HEK293 (cell line): ENCODE measurements at regions not wholly inside any gene's neighbourhood (a gene's known extent, or its start where the extent isn't known, plus 50 kb on each side); places are given as distances from the start of the nearest gene placed in this dataset.

ENCODE experiments used
- CTCF ChIA-PET: fragments of 350-600 bp; formaldehyde crosslinking; extraction: SDS; loops from one replicate; lab custom pipeline; 2021; ENCODE audit warnings: antibody characterized with exemption; lab: Yijun Ruan, JAX
- POLR2A ChIA-PET: fragments of 300-600 bp; formaldehyde crosslinking; extraction: SDS; loops from one replicate; lab custom pipeline; 2020; ENCODE audit warnings: antibody characterized with exemption, inconsistent platforms; lab: Yijun Ruan, JAX
- H3K27ac ChIP-seq: fragments of 200-500 bp; sonication (Bioruptor generic); 2 replicates; pipeline ENCODE4 v1.5.1; 2014; ENCODE audit warnings: low read depth, low read length, control low read depth, inconsistent platforms; ENCODE audit errors: extremely low read depth
- H3K36me3 ChIP-seq, 2 experiments: fragments of 200-500 bp in 1 of 2; sonication (Bioruptor generic) in 1 of 2; 1 replicate in 1 of 2; 2 replicates in 1 of 2; pipeline ENCODE4 v1.5.1; 2014 to 2017; ENCODE audit warnings: inconsistent platforms in 2 of 2, low read length in 2 of 2; ENCODE audit not compliant: control insufficient read depth in 2 of 2, insufficient read depth in 1 of 2
- H3K4me1 ChIP-seq: fragments of 200-500 bp; sonication (Bioruptor generic); 2 replicates; pipeline ENCODE4 v1.5.1; 2014; ENCODE audit warnings: mild to moderate bottlenecking, low read length, inconsistent platforms; ENCODE audit not compliant: control insufficient read depth, insufficient read depth
- H3K4me3 ChIP-seq: 2 replicates; pipeline ENCODE4 v1.5.1; 2011; ENCODE audit warnings: low read depth, mild to moderate bottlenecking, control low read depth, low read length, moderate library complexity
- H3K9me3 ChIP-seq: fragments of 200-500 bp; sonication (Bioruptor generic); 2 replicates; pipeline ENCODE4 v1.5.1; 2014; ENCODE audit warnings: low read depth, low read length, inconsistent platforms; ENCODE audit not compliant: control insufficient read depth, insufficient read depth
- ELK4 ChIP-seq: IDR thresholded peaks from 2 replicates; pipeline ENCODE4 v1.6.1; 2011; ENCODE audit warnings: mild to moderate bottlenecking, low read depth, low read length, borderline replicate concordance
- FEZF1 ChIP-seq: fragments of 450-650 bp; formaldehyde crosslinking; IDR thresholded peaks from 2 replicates; pipeline ENCODE4 v1.5.1; 2016; ENCODE audit warnings: missing biosample characterization, missing genetic modification characterization
- GLIS2 ChIP-seq: fragments of 450-650 bp; formaldehyde crosslinking; IDR thresholded peaks from 2 replicates; pipeline ENCODE4 v1.5.1; 2016; ENCODE audit warnings: missing biosample characterization, missing genetic modification characterization
- KLF16 ChIP-seq: fragments of 450-650 bp; formaldehyde crosslinking; IDR thresholded peaks from 2 replicates; pipeline ENCODE4 v1.5.1; 2017; ENCODE audit warnings: missing biosample characterization, missing genetic modification characterization
- KLF17 ChIP-seq: fragments of 450-650 bp; formaldehyde crosslinking; IDR thresholded peaks from 2 replicates; pipeline ENCODE4 v1.5.1; 2016; ENCODE audit warnings: missing biosample characterization, missing genetic modification characterization
- SALL2 ChIP-seq: fragments of 450-650 bp; formaldehyde crosslinking; IDR thresholded peaks from 2 replicates; pipeline ENCODE4 v1.5.0; 2017; ENCODE audit warnings: missing biosample characterization, mild to moderate bottlenecking, missing genetic modification characterization, borderline replicate concordance
- ZBTB48 ChIP-seq: fragments of 450-650 bp; formaldehyde crosslinking; IDR thresholded peaks from 2 replicates; pipeline ENCODE4 v1.5.1; 2016; ENCODE audit warnings: missing biosample characterization, missing genetic modification characterization
- ZBTB6 ChIP-seq: fragments of 450-650 bp; formaldehyde crosslinking; IDR thresholded peaks from 2 replicates; pipeline ENCODE4 v1.5.1; 2017; ENCODE audit warnings: missing biosample characterization, missing genetic modification characterization
- ZNF26 ChIP-seq: fragments of 450-650 bp; formaldehyde crosslinking; IDR thresholded peaks from 2 replicates; pipeline ENCODE4 v1.5.1; 2016; ENCODE audit warnings: missing biosample characterization, missing genetic modification characterization
- ZNF302 ChIP-seq: fragments of 450-650 bp; formaldehyde crosslinking; IDR thresholded peaks from 2 replicates; pipeline ENCODE4 v1.5.1; 2016; ENCODE audit warnings: missing biosample characterization, missing genetic modification characterization, low read depth
- ZNF394 ChIP-seq: fragments of 450-650 bp; formaldehyde crosslinking; IDR thresholded peaks from 2 replicates; pipeline ENCODE4 v1.5.1; 2016; ENCODE audit warnings: missing biosample characterization, missing genetic modification characterization, mild to moderate bottlenecking, moderate library complexity, borderline replicate concordance
- ZNF404 ChIP-seq: fragments of 450-650 bp; formaldehyde crosslinking; IDR thresholded peaks from 2 replicates; pipeline ENCODE4 v1.5.1; 2017; ENCODE audit warnings: missing biosample characterization, missing genetic modification characterization
- ZNF433 ChIP-seq: fragments of 450-650 bp; formaldehyde crosslinking; IDR thresholded peaks from 2 replicates; pipeline ENCODE4 v1.5.1; 2016; ENCODE audit warnings: missing biosample characterization, missing genetic modification characterization, low read depth
- ZNF548 ChIP-seq: fragments of 450-650 bp; formaldehyde crosslinking; IDR thresholded peaks from 2 replicates; pipeline ENCODE4 v1.5.1; 2016; ENCODE audit warnings: missing biosample characterization, missing genetic modification characterization
- ZNF555 ChIP-seq: fragments of 450-650 bp; formaldehyde crosslinking; conservative IDR thresholded peaks from 2 replicates; pipeline ENCODE4 v1.5.1; 2017; ENCODE audit warnings: missing biosample characterization, mild to moderate bottlenecking, missing genetic modification characterization, inconsistent platforms
- ZNF626 ChIP-seq: fragments of 450-650 bp; sonication (Bioruptor Pico); formaldehyde crosslinking; IDR thresholded peaks from 2 replicates; pipeline ENCODE4 v1.5.1; 2018; ENCODE audit warnings: missing biosample characterization, missing genetic modification characterization, inconsistent platforms
- ZNF639 ChIP-seq: fragments of 450-650 bp; formaldehyde crosslinking; IDR thresholded peaks from 2 replicates; pipeline ENCODE4 v1.5.1; 2016; ENCODE audit warnings: missing biosample characterization, missing genetic modification characterization
- ZNF660 ChIP-seq: fragments of 450-650 bp; IDR thresholded peaks from 2 replicates; pipeline ENCODE4 v1.5.1; 2018; ENCODE audit warnings: missing biosample characterization, mild to moderate bottlenecking, missing genetic modification characterization
- ZNF704 ChIP-seq: fragments of 450-650 bp; formaldehyde crosslinking; IDR thresholded peaks from 2 replicates; pipeline ENCODE4 v1.5.1; 2016; ENCODE audit warnings: missing biosample characterization, missing genetic modification characterization
- ZNF777 ChIP-seq: fragments of 450-650 bp; formaldehyde crosslinking; IDR thresholded peaks from 2 replicates; pipeline ENCODE4 v1.5.1; 2017; ENCODE audit warnings: missing biosample characterization, missing genetic modification characterization, borderline replicate concordance
- ZSCAN30 ChIP-seq: fragments of 450-650 bp; IDR thresholded peaks from 2 replicates; pipeline ENCODE4 v1.5.1; 2018; ENCODE audit warnings: missing biosample characterization, mild to moderate bottlenecking, missing genetic modification characterization, moderate library complexity
- ZSCAN4 ChIP-seq: fragments of 450-650 bp; formaldehyde crosslinking; IDR thresholded peaks from 2 replicates; pipeline ENCODE4 v1.5.1; 2017; ENCODE audit warnings: missing biosample characterization, missing genetic modification characterization
- ZXDB ChIP-seq: fragments of 450-650 bp; formaldehyde crosslinking; IDR thresholded peaks from 2 replicates; pipeline ENCODE4 v1.5.1; 2016; ENCODE audit warnings: missing biosample characterization, missing genetic modification characterization

- no peak for TF ChIP-seq ZNF777
- no peak for TF ChIP-seq ZNF302 (tag by site-specific recombination)
- peak; percentile 75 for TF ChIP-seq ZXDB (tag by site-specific recombination)
- TF ChIP-seq FEZF1, result peak; percentile 96
- no peak for TF ChIP-seq ZNF394 (tag by site-specific recombination)
- peak; percentile 89 for TF ChIP-seq ZNF660 (tag by site-specific recombination)
- TF ChIP-seq ELK4, result no peak
- TF ChIP-seq ZBTB6, result peak; percentile 53; the same call in 1 of the 2 replicates
- TF ChIP-seq KLF17 (tag by site-specific recombination), result no peak
These were observed 108.1 kb downstream of the TMEM174 start (continued) for GRCh38 chr5:73280821-73281746.

- POLR2A ChIA-PET, result no interaction called here
- CTCF ChIA-PET, result interaction anchor here (0.5 to 0.7 kb wide), 3 partner anchors 12 to 219 kb away, joined by 3 to 5 read pairs (median 3); no protein-coding TSS in a partner anchor
- TF ChIP-seq ZNF704 (tag by site-specific recombination) (no peak), KLF16 (no peak), ZNF555 (tag by site-specific recombination) (no peak), ZNF626 (no peak)
- Histone ChIP-seq H3K4me1 (peaks cover 27% of the 10 kb centered on the region), H3K9me3 (no peaks in the 10 kb centered on the region), H3K36me3 (no peaks in the 10 kb centered on the region), H3K27ac (peak overlapping the region; percentile 72; the same call in 1 of the 2 replicates), H3K4me3 (no peak overlapping the region)
These were observed 107.4 kb downstream of the TMEM174 start for GRCh38 chr5:73280386-73280785.

- POLR2A ChIA-PET, result interaction anchor here (0.6 to 0.7 kb wide), 2 partner anchors 62 to 285 kb away, joined by 3 to 4 read pairs; no protein-coding TSS in a partner anchor
- TF ChIP-seq ZNF639 (tag by site-specific recombination) (no peak), ZNF626 (no peak), ZNF433 (tag by site-specific recombination) (no peak), ZNF548 (tag by site-specific recombination) (no peak), ZNF26 (tag by site-specific recombination) (no peak), ZSCAN30 (tag by site-specific recombination) (no peak), ZSCAN4 (tag by site-specific recombination) (no peak), GLIS2 (tag by site-specific recombination) (no peak), SALL2 (no peak), ZBTB48 (no peak), ZNF404 (tag by site-specific recombination) (no peak)
These were observed 106.8 kb downstream of the TMEM174 start for GRCh38 chr5:73279805-73280204.

More at GRCh38 chr5:73279805-73280204, 106.8 kb downstream of the TMEM174 start:
- CTCF ChIA-PET, result interaction anchor here (0.5 to 0.7 kb wide), 2 partner anchors 63 to 218 kb away, joined by 3 to 5 read pairs; no protein-coding TSS in a partner anchor
- Histone ChIP-seq H3K27ac (no peak overlapping the region; the same call in 1 of the 2 replicates), H3K9me3 (no peaks in the 10 kb centered on the region), H3K4me3 (no peak overlapping the region), H3K4me1 (peaks cover 27% of the 10 kb centered on the region), H3K36me3 (no peaks in the 10 kb centered on the region)
